ENCODE measurements at regions not wholly inside any gene's neighbourhood (a gene's known extent, or its start where the extent isn't known, plus 50 kb on each side); places are given as distances from the start of the nearest gene placed in this dataset.

DNA sequence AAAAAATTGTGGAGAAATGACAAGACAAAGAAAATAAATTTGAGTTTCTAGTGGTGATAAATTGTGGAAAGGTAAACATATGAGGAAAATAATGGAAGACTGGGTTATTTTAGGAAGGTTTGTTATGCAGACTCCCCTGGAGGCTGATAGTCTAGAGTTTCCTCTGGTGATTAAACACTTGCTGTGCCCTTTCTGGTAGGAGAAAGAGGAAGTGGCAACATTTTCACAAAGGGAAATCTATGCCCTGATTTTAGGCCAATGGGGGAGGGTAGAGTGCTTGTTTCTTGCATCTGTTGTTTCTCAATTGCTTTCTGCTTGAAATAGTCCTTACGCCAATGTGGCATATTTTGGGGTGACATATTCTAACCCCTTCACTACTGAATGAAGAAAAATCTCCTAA, 129.1 kb upstream of the DOK5 start:
- no peaks in the 10 kb centered on the region for H3K9me3 ChIP-seq (ENCODE audit: insufficient read depth in 2 of 2, low read depth in 1 of 2, low read length in 1 of 2)
- H3K4ac ChIP-seq (replicated peaks; ENCODE audit: insufficient read length, low read depth, low read length) = no peak overlapping the region
- no peak overlapping the region for H2BK20ac ChIP-seq (ENCODE audit: low read length)
- H3K14ac ChIP-seq (ENCODE audit: insufficient read length) = no peak overlapping the region
- H4K20me1 ChIP-seq (replicated peaks in 1 of 2; ENCODE audit: control insufficient read depth in 1 of 2, insufficient read depth in 2 of 2, low read length in 2 of 2) = no peaks in the 10 kb centered on the region
- no peak overlapping the region for H3K9ac ChIP-seq (replicated peaks in 1 of 4; ENCODE audit: extremely low read depth in 1 of 4, low read depth in 3 of 4, low read length in 3 of 4)
- H3K4me2 ChIP-seq (ENCODE audit: insufficient read depth in 1 of 2, low read depth in 2 of 2, low read length in 2 of 2) = 0 out of 4 replicates have a peak overlapping the region, but pooled peaks of 1 of the 2 experiments have one; percentile 9
- ChIA-PET POLR2A (ENCODE audit: partially characterized antibody) (no interaction called here), CTCF (ENCODE audit: partially characterized antibody) (no interaction called here)
- H2BK15ac ChIP-seq (ENCODE audit: low read length) = no peak overlapping the region
- no peak overlapping the region for H4K8ac ChIP-seq (ENCODE audit: extremely low read depth, insufficient read depth, low read length)
- H3K79me2 ChIP-seq (ENCODE audit: control insufficient read depth in 1 of 2, insufficient read depth in 2 of 2, low read length in 2 of 2) = no peaks in the 10 kb centered on the region
- H4K91ac ChIP-seq (replicated peaks; ENCODE audit: insufficient read length, low read length) = no peak overlapping the region
- H3K4me3 ChIP-seq (ENCODE audit: extremely low read depth in 1 of 4, insufficient read depth in 2 of 4, low read depth in 3 of 4, low read length in 4 of 4) = no peak overlapping the region
- H3K23me2 ChIP-seq (ENCODE audit: low read depth, low read length) = no peaks in the 10 kb centered on the region
- no peak overlapping the region for H3K27ac ChIP-seq (ENCODE audit: low read depth, low read length)
- no peak overlapping the region for H3K23ac ChIP-seq (ENCODE audit: insufficient read length)
- no peak overlapping the region for H2BK120ac ChIP-seq (replicated peaks; ENCODE audit: low read depth, low read length)
- H2AK5ac ChIP-seq (ENCODE audit: low read depth, low read length) = no peak overlapping the region
- no peak overlapping the region for H2BK12ac ChIP-seq (ENCODE audit: low read depth, low read length)
- H3K18ac ChIP-seq (ENCODE audit: extremely low read depth, low read length) = no peak overlapping the region
- FAIRE-seq (no peak), DNase-seq (ENCODE audit: low read depth in 1 of 2, low spot score in 2 of 2) (no peak)
- 61% methylated on average over 1 of the region's 1 CpG; no CpG with 5 or more reads in 1 of the 2 experiments for WGBS, 2 experiments (ENCODE audit: extremely low coverage in 1 of 2, insufficient coverage in 1 of 2, insufficient read length in 1 of 2, insufficient replicate concordance in 2 of 2, low coverage in 1 of 2, low lambda C conversion rate in 2 of 2, missing lambda C conversion rate in 1 of 2)
- no peak overlapping the region for H3K56ac ChIP-seq (replicated peaks; ENCODE audit: insufficient read length, low read depth, low read length)
- no peak overlapping the region for H4K5ac ChIP-seq (ENCODE audit: insufficient read length, low read depth, low read length)
- no peak overlapping the region for H2AFZ ChIP-seq (ENCODE audit: low read length)
- H3K36me3 ChIP-seq (ENCODE audit: control insufficient read depth in 2 of 4, insufficient read depth in 4 of 4, low read length in 3 of 4) = no peaks in the 10 kb centered on the region
- H2BK5ac ChIP-seq (ENCODE audit: low read depth, low read length) = no peak overlapping the region
- H3K4me1 ChIP-seq (replicated peaks in 1 of 4; ENCODE audit: control insufficient read depth in 3 of 4, insufficient read depth in 4 of 4, low read length in 3 of 4) = peaks cover 0 to 9% (median 3%) of the 10 kb centered on the region in 4 experiments; a peak in 4 of 7 replicates
- no peaks in the 10 kb centered on the region for H3K27me3 ChIP-seq (replicated peaks in 1 of 4; ENCODE audit: control insufficient read depth in 3 of 4, extremely low read depth in 1 of 4, insufficient read depth in 3 of 4, low read length in 3 of 4)
- H3K79me1 ChIP-seq (ENCODE audit: low read depth, low read length) = no peaks in the 10 kb centered on the region
- TF ChIP-seq MAFK (IDR thresholded peaks at IDR 0.05; ENCODE audit: low read depth, low read length) = no peak
- TF ChIP-seq SP1 (IDR thresholded peaks at IDR 0.05; ENCODE audit: low read depth, low read length) = no peak
- no peak for TF ChIP-seq SIX5 (IDR thresholded peaks at IDR 0.05; ENCODE audit: low read depth, low read length)
- no peak for TF ChIP-seq GTF2F1 (IDR thresholded peaks at IDR 0.05; ENCODE audit: borderline replicate concordance, low read depth, low read length)
- no peak for TF ChIP-seq KDM5A (IDR thresholded peaks at IDR 0.05; ENCODE audit: low read length)
- no peak for TF ChIP-seq ASH2L (IDR thresholded peaks at IDR 0.05; ENCODE audit: low read length)
- no peak for TF ChIP-seq RBBP5 (IDR thresholded peaks at IDR 0.05; ENCODE audit: borderline replicate concordance, low read depth, low read length)
- TF ChIP-seq CBX8 (IDR thresholded peaks at IDR 0.05; ENCODE audit: borderline replicate concordance, low read depth, low read length) = no peak
- no peak for TF ChIP-seq RXRA (IDR thresholded peaks at IDR 0.05; ENCODE audit: insufficient read depth, low read depth, low read length)
- TF ChIP-seq TEAD4 (IDR thresholded peaks at IDR 0.05; ENCODE audit: low read depth, low read length) = no peak
- TF ChIP-seq SP4 (IDR thresholded peaks at IDR 0.05; ENCODE audit: low read length) = no peak
- TF ChIP-seq ZNF274 (IDR thresholded peaks at IDR 0.05; ENCODE audit: borderline replicate concordance, extremely low read depth, low read length) = no peak
- no peak for TF ChIP-seq RFX5 (IDR thresholded peaks at IDR 0.05; ENCODE audit: borderline replicate concordance, low read depth, low read length)

All from H1 (cell line).